ENCODE measurements at regions not wholly inside any gene's neighbourhood (a gene's known extent, or its start where the extent isn't known, plus 50 kb on each side); places are given as distances from the start of the nearest gene placed in this dataset.

GRCh38 chr17:63066158-63066813 is 100.3 kb downstream of the TANC2 start:
- TF ChIP-seq, protein P1, sequence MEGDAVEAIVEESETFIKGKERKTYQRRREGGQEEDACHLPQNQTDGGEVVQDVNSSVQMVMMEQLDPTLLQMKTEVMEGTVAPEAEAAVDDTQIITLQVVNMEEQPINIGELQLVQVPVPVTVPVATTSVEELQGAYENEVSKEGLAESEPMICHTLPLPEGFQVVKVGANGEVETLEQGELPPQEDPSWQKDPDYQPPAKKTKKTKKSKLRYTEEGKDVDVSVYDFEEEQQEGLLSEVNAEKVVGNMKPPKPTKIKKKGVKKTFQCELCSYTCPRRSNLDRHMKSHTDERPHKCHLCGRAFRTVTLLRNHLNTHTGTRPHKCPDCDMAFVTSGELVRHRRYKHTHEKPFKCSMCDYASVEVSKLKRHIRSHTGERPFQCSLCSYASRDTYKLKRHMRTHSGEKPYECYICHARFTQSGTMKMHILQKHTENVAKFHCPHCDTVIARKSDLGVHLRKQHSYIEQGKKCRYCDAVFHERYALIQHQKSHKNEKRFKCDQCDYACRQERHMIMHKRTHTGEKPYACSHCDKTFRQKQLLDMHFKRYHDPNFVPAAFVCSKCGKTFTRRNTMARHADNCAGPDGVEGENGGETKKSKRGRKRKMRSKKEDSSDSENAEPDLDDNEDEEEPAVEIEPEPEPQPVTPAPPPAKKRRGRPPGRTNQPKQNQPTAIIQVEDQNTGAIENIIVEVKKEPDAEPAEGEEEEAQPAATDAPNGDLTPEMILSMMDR (IDR thresholded peaks at IDR 0.05; ENCODE audit: insufficient read depth, low read length, poor library complexity, severe bottlenecking), result no peak
- no peak for TF ChIP-seq EZH2phosphoT487 (conservative IDR thresholded peaks at IDR 0.05; ENCODE audit: low read length)
